ENCODE measurements at regions not wholly inside any gene's neighbourhood (a gene's known extent, or its start where the extent isn't known, plus 50 kb on each side); places are given as distances from the start of the nearest gene placed in this dataset.
"Not testable (repeated sequence)": the region's sequence is repeated elsewhere in the genome, so short reads cannot be mapped to it uniquely, and the experiment has no call there.

GRCh38 chr6:158881276-158881675 is 62.1 kb upstream of the EZR start:
- not testable (repeated sequence) for DNase-seq

- DNase-seq, result no peak
Measured at GRCh38 chr6:158879180-158879579, 60.0 kb upstream of the EZR start.

GRCh38 chr6:158877716-158878115 is 58.5 kb upstream of the EZR start:
- DNase-seq, result no peak

- no peak for DNase-seq
Measured at GRCh38 chr6:158876886-158877285, 57.7 kb upstream of the EZR start.

GRCh38 chr6:158870649-158870957 is 51.4 kb upstream of the EZR start:
- DNase-seq, result no peak

- peak; percentile 83 for DNase-seq
Measured at GRCh38 chr6:158869826-158870648, 50.9 kb upstream of the EZR start.

- DNase-seq, result no peak
Measured at GRCh38 chr6:158868890-158869825, 50.0 kb upstream of the EZR start.

Measured in dermis blood vessel endothelial cell (primary cell).